GM18861 (cell line): ENCODE measurements at regions not wholly inside any gene's neighbourhood (a gene's known extent, or its start where the extent isn't known, plus 50 kb on each side); places are given as distances from the start of the nearest gene placed in this dataset.

ENCODE experiments used
- ATAC-seq: cut with Tn5 transposase; IDR thresholded peaks from one replicate; pipeline ENCODE4 v1.9.1; 2021; ENCODE audit not compliant: unreplicated experiment

DNA sequence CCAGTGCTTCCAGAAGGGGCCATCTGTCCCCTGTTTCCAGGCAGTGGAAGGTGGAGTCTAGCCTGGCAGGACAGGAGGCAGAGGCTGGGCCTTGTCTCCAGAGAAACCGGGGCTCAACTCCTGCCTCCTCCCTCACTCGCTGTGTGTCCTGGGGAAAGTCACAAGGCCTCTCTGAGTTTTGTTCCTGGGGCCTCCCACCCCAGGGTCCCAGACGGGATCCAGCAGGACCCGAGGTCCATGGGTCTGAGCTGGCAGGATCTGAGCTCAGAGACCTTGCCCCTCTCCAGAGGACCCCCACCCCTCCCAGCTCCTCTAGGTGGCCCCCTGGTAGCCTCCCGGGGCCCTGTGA is 72.2 kb upstream of the TAF1B start:
- ATAC-seq: no peak

DNA sequence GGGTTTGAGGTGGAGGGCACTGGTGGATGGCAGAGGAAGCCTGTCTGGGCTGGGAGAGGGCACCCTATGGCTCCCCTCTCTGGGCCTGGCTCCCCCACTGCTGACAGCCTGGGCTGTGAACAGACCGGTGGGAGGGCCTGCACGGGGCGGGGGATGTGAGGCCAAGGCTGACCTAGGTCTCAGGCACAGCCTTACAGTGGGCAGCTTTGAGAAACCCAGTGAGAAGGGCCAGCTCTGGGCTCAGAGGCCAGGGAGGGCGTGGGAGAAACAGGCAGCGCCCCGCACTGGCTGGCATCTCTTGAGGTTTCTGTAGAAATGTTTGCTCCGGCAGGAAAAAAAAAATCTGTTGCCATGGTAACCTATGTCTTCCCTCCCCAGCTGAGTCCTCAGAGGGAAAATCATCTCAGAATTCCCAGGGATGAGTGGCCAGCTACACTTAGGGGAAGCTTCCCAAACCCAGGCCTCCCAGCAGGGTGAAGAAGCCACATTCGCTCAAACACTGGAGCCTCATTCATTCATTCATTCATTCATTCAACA is 71.7 kb upstream of the TAF1B start:
- ATAC-seq: no peak

DNA sequence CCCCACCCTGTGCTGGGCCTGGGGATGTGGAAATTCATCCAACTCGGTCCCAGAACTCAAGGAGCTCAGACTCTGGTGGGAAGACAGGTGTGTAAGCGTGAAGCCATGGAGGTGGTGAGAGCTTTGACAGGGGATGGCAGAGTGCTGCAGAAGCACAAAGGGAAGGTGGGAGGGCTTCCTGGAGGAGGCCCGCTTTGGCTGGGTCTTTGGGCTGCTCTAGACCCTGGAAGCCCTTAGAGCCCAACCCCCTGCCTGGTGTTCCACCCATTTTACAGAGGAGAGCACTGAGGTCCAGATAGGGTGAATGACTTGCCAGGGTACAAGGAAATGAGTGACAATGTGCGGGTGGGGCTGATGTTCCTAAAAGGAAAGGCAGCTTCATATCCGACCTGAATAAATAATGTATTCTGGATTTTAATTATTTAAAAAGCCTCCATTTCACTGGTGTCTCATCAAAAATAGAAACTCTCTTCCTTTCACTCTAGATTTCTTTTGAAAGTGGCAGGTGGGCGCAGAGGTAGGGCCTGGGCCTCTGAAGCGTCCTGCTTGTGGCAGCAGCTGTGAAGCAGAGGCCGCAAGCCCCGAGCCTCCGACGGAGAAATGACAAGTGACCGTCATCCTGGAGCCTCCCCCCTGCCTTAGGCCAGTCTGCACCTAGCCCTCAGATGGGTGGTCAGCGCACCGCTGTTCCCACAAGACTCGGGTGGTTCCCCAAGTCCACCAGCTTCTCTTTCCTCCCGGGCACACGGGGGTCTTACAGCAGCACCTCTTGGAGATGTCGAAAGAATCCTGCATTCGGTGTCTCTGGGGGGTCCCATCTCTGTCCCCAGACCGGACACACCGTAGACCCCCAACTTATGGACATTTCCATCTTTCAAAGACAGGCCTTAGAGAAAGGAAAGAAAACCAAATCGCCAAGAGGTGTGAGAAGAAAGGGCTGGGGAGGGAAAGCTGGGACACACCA is 71.0 kb upstream of the TAF1B start:
- no peak for ATAC-seq

DNA sequence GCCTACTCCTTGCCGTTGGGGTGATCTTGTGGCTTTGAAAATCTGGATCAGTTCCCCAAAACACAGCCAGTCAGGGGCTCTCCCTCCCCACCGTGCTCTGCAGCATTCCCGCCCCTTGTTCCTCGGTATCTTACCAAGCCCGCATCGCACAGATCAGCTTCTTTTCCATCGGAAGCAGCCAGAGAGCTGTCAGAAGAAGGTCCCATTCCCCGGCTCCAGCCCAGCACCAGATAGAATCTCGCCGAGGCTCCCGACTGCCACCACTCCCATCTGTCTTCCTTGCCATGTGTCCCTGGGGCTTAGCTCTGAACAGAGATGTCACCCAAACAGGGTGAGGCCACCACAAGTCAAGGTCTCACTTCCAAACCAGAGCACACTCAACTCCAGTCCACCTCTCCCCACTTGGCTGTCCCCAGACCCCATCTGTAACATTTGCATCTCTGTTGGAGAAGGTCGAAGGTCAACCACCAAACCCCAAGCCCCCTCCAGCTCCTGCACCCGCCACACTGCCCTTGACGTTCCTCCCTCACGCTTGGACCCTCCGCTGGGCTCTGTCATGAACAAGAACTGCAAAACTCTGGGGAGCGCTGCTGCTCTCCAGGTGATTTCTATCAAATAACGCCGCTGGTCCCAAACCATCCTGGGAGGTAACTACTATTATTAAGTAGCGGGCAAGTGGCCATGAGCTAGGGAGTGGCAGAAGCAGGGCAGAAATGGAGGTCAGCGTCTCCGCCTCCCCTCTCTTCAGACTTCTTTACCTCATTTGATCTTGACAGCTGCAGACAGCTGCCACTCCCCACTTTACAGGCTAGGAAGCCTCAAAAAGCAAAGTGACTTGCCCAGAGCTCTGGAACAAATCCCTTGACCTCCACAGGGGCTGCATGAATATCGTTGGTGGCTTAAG is 70.0 kb upstream of the TAF1B start:
- ATAC-seq: no peak

DNA sequence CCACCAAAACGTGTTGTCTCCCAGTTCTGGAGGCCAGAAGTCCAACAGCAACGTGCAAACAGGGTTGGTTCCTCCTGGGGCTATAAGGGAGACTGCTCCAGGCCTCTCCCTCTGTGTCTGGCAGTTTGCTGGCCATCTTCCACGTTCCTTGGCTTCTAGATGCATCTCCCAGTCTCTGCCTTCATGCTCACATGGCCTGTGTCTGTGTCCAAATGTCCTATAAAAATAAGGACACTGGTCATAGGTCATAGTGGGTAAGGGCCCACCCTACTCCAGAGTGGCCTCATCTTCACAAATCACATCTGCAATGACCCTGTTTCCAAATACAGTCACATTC is 69.4 kb upstream of the TAF1B start:
- no peak for ATAC-seq

DNA sequence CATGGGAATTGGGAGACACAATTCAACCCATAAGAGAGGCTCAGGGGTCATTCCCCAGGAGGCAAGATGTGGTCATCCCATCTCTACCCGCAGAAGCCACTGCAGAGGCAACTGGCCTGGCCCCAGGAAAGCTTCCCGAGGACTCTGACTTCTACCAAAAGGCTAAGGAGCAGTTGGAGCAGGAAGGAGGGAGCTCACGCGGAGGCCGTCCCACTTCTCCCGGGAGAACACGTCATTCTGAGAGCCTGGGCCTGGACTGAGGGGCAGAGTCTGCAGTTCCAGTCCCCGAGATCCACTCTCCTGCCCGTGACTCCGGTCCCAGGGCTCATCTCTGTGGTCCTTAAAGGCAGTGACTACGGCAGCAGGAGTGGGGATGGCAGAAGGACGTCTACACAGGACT is 69.0 kb upstream of the TAF1B start:
- no peak for ATAC-seq

DNA sequence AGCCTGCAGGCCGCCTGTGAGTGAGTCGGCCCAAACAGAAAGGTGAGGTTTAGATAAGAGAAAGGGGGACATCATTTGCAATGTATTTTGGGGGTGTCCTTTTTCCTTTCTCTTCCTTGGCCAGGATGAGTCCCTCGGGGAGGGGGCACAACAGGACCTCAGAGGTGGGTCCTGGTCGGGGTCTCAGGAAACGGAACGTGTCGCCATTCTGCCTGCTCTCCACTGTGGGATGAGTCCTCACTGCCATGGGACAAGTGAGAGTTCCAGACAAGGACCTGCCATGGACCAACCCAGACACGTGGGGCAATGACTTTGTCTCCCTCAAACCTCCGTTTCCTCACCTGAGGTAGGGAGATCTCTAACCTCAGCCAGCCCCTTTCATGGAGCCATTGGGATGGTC is 67.9 kb upstream of the TAF1B start:
- ATAC-seq: no peak

DNA sequence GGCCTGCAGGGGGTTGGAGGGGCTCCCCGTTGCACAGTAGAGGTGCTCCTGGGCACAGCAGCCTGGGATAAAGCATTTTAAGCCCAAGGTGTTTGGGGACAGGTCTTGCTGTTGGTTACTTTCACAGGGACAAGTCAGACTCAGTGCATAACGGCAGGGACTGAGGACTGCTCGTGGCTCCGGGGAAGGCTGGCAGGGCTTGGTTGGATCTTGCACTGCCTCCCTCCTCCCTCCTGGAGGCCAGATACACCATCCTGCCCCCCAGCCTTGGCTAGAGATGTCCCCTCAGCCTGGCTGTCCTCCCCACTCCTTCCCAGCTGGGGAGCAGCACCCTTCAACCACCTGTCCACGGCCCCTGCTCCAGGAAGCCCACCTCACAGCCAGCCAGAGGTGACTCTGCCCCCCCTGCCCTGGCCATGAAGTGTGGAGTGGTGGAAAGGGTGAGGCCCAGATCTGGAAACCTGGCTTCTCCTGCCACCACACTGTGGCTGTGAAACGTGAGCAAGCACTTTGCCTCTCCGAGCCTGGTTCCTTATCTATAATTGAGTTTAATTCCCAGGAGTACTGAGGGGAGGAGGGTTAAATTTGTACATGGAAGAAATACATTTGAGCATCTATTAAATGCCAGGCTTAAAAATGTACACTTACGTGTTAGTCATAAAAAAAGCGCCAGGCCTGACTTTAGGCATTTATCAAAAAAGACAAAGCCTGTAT is 67.1 kb upstream of the TAF1B start:
- no peak for ATAC-seq

DNA sequence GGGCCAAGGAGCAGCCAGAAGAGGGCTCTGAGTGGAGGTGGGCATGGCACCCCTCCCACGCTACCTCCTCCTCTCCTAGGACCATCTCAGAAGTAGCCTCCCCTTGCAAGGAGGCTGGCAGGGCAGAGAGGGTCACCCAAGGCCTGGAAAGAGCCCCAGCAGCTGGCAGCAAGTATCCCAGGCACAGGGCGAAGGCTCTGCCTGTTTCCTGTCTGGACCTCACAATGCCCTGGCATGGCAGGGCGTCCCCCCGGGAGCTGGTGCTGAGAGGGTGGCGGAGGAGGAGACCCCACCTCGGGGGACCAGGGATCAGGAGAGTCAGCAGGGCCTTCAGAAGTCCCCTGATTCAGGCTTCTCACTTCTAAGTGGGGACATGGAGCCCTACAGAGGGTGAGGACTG is 66.2 kb upstream of the TAF1B start:
- ATAC-seq: no peak

DNA sequence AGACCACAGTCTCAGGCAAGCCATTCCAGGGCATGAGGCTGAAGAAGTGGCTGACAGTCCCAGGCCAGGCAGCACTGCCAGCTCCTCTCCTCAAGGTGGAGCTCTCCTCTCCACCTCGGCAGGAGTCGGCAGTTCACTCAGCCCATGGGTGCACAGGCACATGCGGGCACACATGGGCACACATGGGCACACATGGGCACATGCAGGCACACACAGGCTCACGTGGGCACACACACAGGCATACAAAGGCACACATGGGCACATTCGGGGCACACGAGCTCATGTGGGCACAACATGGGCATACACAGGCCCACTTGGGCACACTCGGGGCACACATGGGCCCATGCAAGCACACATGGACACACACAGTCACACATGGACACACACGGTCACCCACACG is 65.3 kb upstream of the TAF1B start:
- no peak for ATAC-seq

DNA sequence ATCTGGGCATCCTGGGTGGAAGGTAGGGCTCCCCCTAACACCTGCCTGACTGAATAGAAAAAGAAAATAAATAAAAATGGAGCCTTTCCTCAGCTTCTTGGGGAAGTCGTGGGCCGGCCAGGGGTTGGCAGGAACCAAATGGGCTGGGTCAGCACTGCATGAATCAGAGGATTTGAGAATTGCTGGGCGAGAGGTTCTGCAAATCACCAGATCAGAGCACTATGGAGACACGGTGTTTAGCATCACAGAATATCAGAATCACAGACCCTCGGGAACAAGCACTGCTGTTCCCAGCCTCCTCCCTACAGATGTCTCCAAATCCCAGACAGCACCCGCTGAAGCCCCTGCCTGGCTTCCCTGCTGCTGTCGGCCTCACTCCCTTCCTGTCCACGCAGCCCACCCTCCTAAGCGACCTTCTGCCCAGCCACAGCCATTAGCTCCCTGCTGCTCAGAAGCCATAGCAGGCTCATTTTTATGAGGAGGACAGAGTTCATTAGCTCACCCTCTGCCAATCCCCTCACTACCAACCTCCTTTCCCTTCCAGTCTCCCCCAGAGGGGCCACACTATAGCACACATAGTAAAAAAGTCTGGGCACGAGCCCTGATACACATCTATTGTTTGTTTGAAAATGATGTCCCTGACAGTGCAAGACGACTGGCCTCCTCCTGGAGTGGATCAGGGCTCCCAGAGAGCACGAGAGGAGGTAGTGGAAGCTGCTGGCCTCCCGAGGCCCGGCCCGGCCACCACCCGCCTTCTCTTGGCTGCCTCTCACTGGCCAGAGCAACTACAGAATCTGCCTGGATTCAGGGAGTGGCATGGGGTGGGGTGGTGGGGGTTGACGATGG is 64.6 kb upstream of the TAF1B start:
- no peak for ATAC-seq

DNA sequence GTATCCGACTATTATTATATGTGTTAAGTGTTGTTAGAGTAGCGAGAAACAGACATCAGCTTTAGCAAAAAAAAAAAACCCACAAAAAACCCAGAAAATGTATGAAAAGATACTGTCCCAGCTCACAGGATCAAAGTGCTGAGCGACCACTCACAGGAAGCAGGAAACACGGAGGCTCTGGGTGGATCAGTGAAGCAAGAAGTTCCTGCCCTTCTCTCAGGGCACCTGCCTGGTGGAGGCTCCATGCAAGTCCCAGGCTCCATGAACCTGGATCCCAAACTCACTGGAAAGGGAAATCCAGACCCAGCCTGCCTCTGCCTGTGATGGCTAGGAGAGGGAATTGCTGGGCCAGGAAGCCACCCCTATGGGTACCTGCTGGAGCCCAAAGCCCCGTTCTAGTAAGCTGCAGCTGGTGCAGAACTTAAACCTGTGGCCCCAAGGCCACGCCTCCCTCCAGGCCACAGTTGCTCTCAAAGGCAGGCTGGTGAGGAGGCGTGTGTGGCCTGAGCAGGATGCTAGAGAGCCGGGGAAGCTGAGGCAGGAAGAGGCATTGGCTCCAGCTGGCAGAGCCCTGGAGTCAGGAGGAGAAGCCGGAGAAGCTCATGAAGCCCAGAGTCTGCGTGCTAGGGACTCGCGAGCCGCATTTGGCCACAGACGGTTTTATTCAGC is 63.5 kb upstream of the TAF1B start:
- ATAC-seq: no peak

DNA sequence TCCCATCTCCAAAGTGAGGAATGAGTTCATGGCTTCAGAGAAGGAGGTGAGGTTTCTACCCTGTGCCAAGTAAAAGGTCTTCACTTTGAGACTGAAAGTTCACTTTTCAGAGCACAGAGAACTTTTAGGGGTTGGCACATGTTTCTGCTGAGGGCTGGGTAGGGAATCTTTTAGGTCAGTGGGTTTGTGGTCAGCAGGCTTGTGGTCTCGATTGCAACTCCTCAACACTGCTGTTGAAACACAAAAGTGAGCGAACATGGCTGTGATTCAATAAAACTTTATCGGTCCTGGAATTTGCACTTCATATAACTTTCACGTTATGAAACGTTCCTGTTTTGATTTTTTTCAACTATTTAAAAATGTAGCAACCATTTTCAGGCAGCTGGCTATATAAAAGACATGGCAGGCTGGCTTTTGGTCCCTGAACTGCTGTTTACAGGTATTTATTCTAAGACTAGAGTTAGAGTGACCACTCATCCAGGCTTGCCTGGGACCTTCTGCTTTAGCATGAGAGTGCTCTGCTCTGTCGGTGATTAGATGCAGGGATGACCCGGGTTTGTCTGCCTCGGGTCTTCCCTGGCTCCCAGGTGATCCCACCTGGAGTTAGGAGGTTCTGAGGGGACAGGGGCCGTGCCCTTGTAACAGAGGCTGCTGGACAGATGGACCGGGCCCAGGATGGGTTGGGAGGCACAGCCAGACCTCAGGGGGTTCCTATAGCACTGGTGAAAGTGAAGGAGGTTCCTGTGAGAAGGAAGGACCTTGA is 62.7 kb upstream of the TAF1B start:
- no peak for ATAC-seq

DNA sequence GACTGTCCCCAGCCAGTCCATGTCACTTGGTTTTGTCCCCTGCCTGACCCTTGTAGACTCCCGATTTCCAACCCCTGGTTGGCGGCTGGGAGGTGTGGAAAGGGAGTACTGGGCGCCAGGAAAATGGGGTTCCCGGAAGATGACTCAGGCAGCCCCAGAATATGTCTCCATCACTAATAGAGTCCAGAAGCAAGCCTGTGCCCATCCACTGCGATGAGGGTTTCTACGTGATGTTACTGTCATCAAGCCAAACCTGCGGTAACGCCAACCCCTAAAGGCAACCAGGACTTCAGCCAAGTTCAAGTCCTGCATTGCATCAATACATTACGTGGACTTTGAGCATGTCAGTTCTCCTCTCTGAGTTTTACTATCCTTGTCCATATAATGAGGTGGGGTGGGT is 62.0 kb upstream of the TAF1B start:
- no peak for ATAC-seq

DNA sequence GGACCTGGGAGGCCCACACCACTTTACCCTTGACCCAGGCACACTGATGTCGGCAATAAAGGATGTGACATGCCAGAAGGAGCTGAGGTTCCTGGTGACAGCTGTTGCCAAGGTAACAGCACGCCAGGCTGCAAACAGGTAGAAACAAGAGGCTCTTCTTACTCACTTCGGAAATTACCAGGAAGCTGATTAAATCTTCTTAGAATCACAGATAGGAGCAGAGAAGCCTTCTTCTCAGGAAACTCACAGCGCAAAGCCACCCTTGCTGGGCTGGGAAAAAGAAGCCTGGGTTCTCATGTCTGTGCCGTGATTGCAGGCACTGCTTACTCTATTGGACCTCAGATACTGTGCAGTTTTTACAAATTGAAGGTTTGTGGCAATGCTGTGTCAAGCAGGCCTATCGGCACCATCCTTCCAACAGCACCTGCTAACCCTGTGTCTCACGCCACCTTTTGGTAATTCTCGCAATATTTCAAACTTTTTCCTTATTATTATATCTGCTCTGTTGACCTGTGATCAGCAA is 61.0 kb upstream of the TAF1B start:
- ATAC-seq: no peak

DNA sequence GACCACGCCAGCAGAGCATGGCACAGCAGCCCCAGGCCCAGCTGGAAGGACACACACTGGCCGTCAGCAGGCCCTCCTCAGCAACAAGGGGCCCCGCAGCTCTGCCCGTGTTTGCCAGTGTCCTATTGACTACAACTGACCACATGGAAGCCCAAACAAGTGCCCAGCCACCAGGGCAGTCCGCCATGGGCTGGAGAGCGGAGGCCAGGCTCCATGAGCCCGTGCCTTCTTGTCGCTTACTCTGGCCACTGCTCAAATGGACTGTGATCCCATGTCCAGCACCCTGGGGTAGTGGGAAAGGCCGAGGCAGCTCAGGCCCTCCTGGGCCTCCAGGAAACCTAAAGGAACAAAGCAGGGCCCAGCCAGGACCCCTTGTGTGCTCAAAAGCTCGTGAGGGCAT is 53.9 kb upstream of the TAF1B start:
- ATAC-seq: no peak

DNA sequence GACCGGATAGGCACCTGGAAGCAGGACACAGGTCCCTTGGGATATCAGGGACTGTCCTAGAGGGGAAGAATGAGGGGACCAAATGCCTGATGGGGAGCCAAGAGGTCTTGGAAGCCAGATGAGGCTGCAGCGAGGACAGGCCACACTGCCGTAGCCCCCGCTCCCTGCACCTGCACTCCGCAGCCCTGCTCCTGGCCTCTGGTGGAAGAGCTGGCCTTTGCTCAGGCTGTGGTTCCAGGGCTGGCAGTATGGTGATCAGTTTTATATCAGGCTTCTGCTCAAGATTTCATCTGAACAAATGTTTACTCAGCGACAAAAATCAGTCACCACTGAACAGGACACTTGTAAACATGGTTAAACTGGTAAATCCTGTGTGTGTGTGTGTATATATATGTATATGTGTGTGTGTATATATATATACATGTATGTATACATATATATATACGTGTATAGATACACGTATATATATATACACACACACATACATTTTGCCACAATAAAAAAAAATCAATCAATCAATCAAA is 52.5 kb upstream of the TAF1B start:
- no peak for ATAC-seq

DNA sequence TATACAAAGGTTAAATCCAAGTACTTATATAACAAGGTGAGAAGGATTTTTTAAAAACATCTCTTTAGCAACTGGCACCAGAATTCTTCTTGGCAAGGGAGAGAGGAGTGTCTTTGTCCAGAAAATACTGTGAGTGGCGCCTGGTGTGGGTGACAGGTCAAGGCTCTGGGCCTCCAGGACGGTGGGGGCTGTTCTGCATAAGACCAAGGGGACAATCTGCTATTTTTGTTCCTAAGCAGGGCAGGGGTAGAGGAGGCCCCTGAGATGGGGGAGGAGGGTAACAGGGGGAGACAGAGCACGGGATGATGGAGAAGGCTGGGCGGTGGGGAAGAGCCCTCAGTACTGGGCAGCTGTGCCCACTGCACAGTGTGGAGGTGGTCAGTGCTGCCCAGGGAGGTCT is 51.6 kb upstream of the TAF1B start:
- ATAC-seq: no peak
